Mesenchymal stem cell (in vitro differentiated cells and primary cell): ENCODE measurements at regions not wholly inside any gene's neighbourhood (a gene's known extent, or its start where the extent isn't known, plus 50 kb on each side); places are given as distances from the start of the nearest gene placed in this dataset.
"Not testable (repeated sequence)": the region's sequence is repeated elsewhere in the genome, so short reads cannot be mapped to it uniquely, and the experiment has no call there.

ENCODE experiments used
- DNase-seq: peaks from one replicate; pipeline ENCODE4 v3.0.0-alpha.2; 2013
- H2AFZ ChIP-seq: one replicate; pipeline ENCODE4 v1.6.1; 2013; ENCODE audit warnings: low read depth, mild to moderate bottlenecking, control low read depth, inconsistent platforms, low read length, moderate library complexity
- H2AK5ac ChIP-seq: 2 replicates; pipeline ENCODE4 v1.6.1; 2013; ENCODE audit warnings: low read length, moderate library complexity, mild to moderate bottlenecking, inconsistent platforms; ENCODE audit not compliant: severe bottlenecking
- H2BK120ac ChIP-seq: one replicate; pipeline ENCODE4 v1.6.1; 2013; ENCODE audit warnings: low read depth, mild to moderate bottlenecking, inconsistent platforms, low read length, moderate library complexity
- H2BK12ac ChIP-seq, 2 experiments: one replicate each; pipeline ENCODE4 v1.6.1; 2013; ENCODE audit warnings: inconsistent platforms in 2 of 2, low read length in 2 of 2, mild to moderate bottlenecking in 2 of 2, moderate library complexity in 2 of 2, control low read depth in 1 of 2
- H2BK15ac ChIP-seq: one replicate; pipeline ENCODE4 v1.6.1; 2013; ENCODE audit warnings: mild to moderate bottlenecking, low read depth, inconsistent platforms; ENCODE audit not compliant: poor library complexity, severe bottlenecking
- H2BK5ac ChIP-seq: 2 replicates; pipeline ENCODE4 v1.6.1; 2013; ENCODE audit warnings: low read depth, mild to moderate bottlenecking, low read length, control low read depth, inconsistent platforms; ENCODE audit not compliant: poor library complexity, severe bottlenecking
- H3K14ac ChIP-seq, 2 experiments: one replicate each; pipeline ENCODE4 v1.6.1; 2013; ENCODE audit warnings: inconsistent platforms in 2 of 2, low read length in 2 of 2, control low read depth in 1 of 2, mild to moderate bottlenecking in 1 of 2, moderate library complexity in 1 of 2
- H3K18ac ChIP-seq, 2 experiments: one replicate each; pipeline ENCODE4 v1.6.1; 2013; ENCODE audit warnings: inconsistent platforms in 2 of 2, low read length in 2 of 2, control low read depth in 1 of 2, low read depth in 1 of 2, mild to moderate bottlenecking in 1 of 2
- H3K23ac ChIP-seq, 2 experiments: one replicate each; pipeline ENCODE4 v1.6.1; 2013; ENCODE audit warnings: inconsistent platforms in 2 of 2, low read length in 2 of 2, mild to moderate bottlenecking in 2 of 2, moderate library complexity in 2 of 2, control low read depth in 1 of 2
- H3K27ac ChIP-seq: 2 replicates; pipeline ENCODE4 v1.5.1; 2013; ENCODE audit warnings: mild to moderate bottlenecking, moderate library complexity, low read length, control low read depth, inconsistent platforms; ENCODE audit not compliant: poor library complexity, severe bottlenecking
- H3K27me3 ChIP-seq, 2 experiments: 2 replicates each; pipeline versions ENCODE4 v1.6.1 to v1.7.0; 2013; ENCODE audit warnings: low read length in 2 of 2, mild to moderate bottlenecking in 2 of 2, moderate library complexity in 2 of 2, control low read depth in 1 of 2, inconsistent platforms in 1 of 2; ENCODE audit not compliant: control insufficient read depth in 1 of 2, insufficient read depth in 1 of 2
- H3K36me3 ChIP-seq, 2 experiments: 2 replicates each; pipeline versions ENCODE4 v1.6.1 to v1.7.0; 2013; ENCODE audit warnings: low read length in 2 of 2, control low read depth in 1 of 2, inconsistent platforms in 1 of 2, low read depth in 1 of 2, mild to moderate bottlenecking in 1 of 2; ENCODE audit not compliant: insufficient read depth in 2 of 2, control insufficient read depth in 1 of 2
- H3K4ac ChIP-seq, 2 experiments: one replicate each; pipeline ENCODE4 v1.6.1; 2013; ENCODE audit warnings: inconsistent platforms in 2 of 2, low read length in 2 of 2, mild to moderate bottlenecking in 2 of 2, moderate library complexity in 2 of 2, control low read depth in 1 of 2, low read depth in 1 of 2
- H3K4me1 ChIP-seq: 2 replicates; pipeline ENCODE4 v1.6.1; 2013; ENCODE audit warnings: low read depth, low read length, control low read depth; ENCODE audit not compliant: control insufficient read depth, insufficient read depth
- H3K4me2 ChIP-seq: 2 replicates; pipeline ENCODE4 v1.6.1; 2013; ENCODE audit warnings: low read length, mild to moderate bottlenecking, inconsistent platforms; ENCODE audit not compliant: poor library complexity, severe bottlenecking
- H3K4me3 ChIP-seq, 2 experiments: 2 replicates each; pipeline versions ENCODE4 v1.5.1 to v1.7.0; 2013; ENCODE audit warnings: low read length in 2 of 2, mild to moderate bottlenecking in 2 of 2, control low read depth in 1 of 2, low read depth in 1 of 2; ENCODE audit not compliant: insufficient read depth in 1 of 2
- H3K79me1 ChIP-seq: replicated peaks from 2 replicates; pipeline ENCODE4 v1.6.1; 2013; ENCODE audit warnings: mild to moderate bottlenecking, control low read depth, low read length, inconsistent platforms; ENCODE audit not compliant: poor library complexity, severe bottlenecking
- H3K9ac ChIP-seq: 2 replicates; pipeline ENCODE4 v1.7.0; 2013; ENCODE audit warnings: mild to moderate bottlenecking, low read length, moderate library complexity
- H3K9me3 ChIP-seq: 2 replicates; pipeline ENCODE4 v1.7.0; 2013; ENCODE audit warnings: mild to moderate bottlenecking, low read length; ENCODE audit not compliant: control insufficient read depth
- H4K8ac ChIP-seq: one replicate; pipeline ENCODE4 v1.6.1; 2013; ENCODE audit warnings: inconsistent platforms, mild to moderate bottlenecking, low read length, moderate library complexity
- H4K91ac ChIP-seq: one replicate; pipeline ENCODE4 v1.6.1; 2013; ENCODE audit warnings: mild to moderate bottlenecking, low read length, inconsistent platforms
- WGBS: methylation state at CpG from one replicate; pipeline ENCODE4 v1.1.7; 2013; ENCODE audit warnings: mixed read lengths; 5-methylcytosine and 5-hydroxymethylcytosine counted together

DNA sequence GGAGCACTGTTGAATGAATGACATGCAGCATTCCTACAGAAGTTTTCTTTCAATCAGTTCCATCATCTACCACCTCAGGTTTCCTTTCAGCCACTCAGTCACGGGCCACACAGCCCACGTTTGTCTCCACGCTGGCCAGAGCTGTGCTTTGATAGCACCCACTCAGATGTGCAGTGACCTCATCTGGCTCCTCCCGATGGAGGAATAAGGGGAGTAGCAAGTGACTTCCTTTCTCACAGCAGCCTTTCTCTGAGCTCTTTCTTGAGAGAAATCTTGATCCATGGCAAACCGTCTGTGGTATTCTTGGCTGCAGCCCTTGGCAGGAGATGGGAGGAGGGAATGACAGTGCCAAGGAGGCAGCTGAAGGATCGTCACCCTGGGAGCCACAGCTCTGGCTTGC lies 62.4 kb downstream of the HOXC4 start:
- 19% methylated on average over 6 of the region's 6 CpGs for WGBS
- not testable (repeated sequence) for H2BK12ac ChIP-seq, H3K18ac ChIP-seq, DNase-seq, H3K9me3 ChIP-seq, H3K4ac ChIP-seq, H2BK120ac ChIP-seq, H3K36me3 ChIP-seq, H3K4me1 ChIP-seq, H2AFZ ChIP-seq, H3K14ac ChIP-seq, H2AK5ac ChIP-seq, H2BK5ac ChIP-seq, H3K79me1 ChIP-seq, H3K23ac ChIP-seq, H2BK15ac ChIP-seq, H3K27ac ChIP-seq, H4K91ac ChIP-seq, H4K8ac ChIP-seq, H3K9ac ChIP-seq, H3K4me3 ChIP-seq, H3K4me2 ChIP-seq
- peaks cover 0 to 31% of the 10 kb centered on the region in 2 experiments for H3K27me3 ChIP-seq

DNA sequence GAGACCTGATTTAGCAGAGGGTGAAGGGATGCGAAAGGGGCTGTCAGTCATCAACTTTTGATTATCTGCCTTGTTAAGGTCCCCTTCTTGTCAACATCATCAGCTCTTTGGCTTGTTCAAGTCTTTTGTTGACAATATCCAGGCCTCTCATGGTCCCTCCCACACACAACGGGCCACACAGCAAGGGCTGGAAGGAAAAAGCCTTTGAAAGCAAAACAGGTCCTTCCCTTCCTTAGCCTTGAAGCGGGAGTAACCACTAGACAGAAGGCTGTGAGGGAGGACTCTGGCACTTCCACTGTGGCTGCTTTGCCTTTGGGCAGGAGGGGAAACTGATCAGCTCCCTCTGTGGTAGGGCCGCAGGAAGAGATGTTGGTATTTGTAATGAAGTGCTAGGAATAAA lies 63.8 kb downstream of the HOXC4 start:
- DNase-seq, result not testable (repeated sequence)

DNA sequence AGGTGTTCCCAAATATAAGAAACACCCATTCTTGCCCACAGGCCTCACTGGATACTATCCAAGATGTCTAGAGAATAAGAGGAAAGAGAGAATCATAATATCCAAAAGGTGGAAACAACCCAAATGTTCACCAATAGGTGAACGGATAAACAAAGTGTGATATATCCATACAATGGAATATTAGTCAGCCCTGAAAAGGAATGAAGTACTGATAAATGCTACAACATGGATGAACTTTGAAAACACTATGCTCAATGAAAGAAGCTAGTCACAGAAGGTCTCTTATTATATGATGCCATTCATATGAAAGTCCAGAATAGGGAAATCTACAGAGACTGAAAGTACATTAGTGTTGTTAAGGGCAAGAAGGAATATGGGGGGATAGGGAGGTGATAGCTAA lies 65.4 kb downstream of the HOXC4 start:
- H3K27me3 ChIP-seq, result peaks cover 0 to 48% of the 10 kb centered on the region in 2 experiments
- not testable (repeated sequence) for H4K91ac ChIP-seq, H3K36me3 ChIP-seq, H2AFZ ChIP-seq, H2BK15ac ChIP-seq, H2BK120ac ChIP-seq, H3K79me1 ChIP-seq, H3K27ac ChIP-seq, H3K9ac ChIP-seq, H3K18ac ChIP-seq, H3K4me1 ChIP-seq, H3K4me3 ChIP-seq, H2AK5ac ChIP-seq, H3K4ac ChIP-seq, H3K23ac ChIP-seq, DNase-seq, H4K8ac ChIP-seq, H3K4me2 ChIP-seq, H2BK12ac ChIP-seq, H2BK5ac ChIP-seq, H3K14ac ChIP-seq, H3K9me3 ChIP-seq
- WGBS, result no CpG with 5 or more reads among the region's 1 CpG

More for the DNA sequence above, 63.8 kb downstream of the HOXC4 start:
- not testable (repeated sequence) for H3K79me1 ChIP-seq, H3K14ac ChIP-seq, H2BK15ac ChIP-seq, H4K8ac ChIP-seq, H3K23ac ChIP-seq, H3K4me1 ChIP-seq, H2AFZ ChIP-seq, H3K36me3 ChIP-seq, H3K4me2 ChIP-seq, H3K9ac ChIP-seq, H3K9me3 ChIP-seq, H2BK120ac ChIP-seq, H3K18ac ChIP-seq, H3K4ac ChIP-seq, H4K91ac ChIP-seq, H2AK5ac ChIP-seq, H2BK12ac ChIP-seq, H2BK5ac ChIP-seq, H3K27ac ChIP-seq, H3K4me3 ChIP-seq
- H3K27me3 ChIP-seq, result peaks cover 0 to 35% of the 10 kb centered on the region in 2 experiments
- WGBS, result 16% methylated on average over 3 of the region's 4 CpGs

DNA sequence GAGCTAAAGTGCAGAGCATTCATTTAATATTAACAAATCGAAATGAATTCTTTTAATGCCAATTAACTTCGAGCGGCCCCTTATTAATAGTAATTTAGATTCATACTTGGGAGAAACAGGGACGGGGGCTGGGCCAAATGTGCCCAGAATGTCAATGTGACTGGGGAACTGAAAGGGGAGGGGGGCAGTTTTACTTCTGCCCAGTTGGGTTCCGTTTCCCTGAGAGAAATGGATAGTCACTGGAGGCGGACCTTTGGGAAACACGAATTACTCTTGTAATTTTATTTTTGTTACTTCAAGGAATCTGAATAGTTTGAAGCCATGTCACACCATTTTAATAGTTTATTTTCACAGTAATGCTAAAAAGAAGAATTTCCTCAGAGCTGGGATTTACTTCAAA lies 64.8 kb downstream of the SMUG1 start:
- H3K9me3 ChIP-seq, H2AK5ac ChIP-seq, H2BK120ac ChIP-seq, H2AFZ ChIP-seq, H3K9ac ChIP-seq, H3K79me1 ChIP-seq, H3K4me2 ChIP-seq, H3K4ac ChIP-seq, H2BK15ac ChIP-seq, H3K18ac ChIP-seq, H3K14ac ChIP-seq, DNase-seq, H4K91ac ChIP-seq, H3K23ac ChIP-seq, H4K8ac ChIP-seq, H2BK12ac ChIP-seq, H3K4me3 ChIP-seq, H3K36me3 ChIP-seq, H3K27ac ChIP-seq, H2BK5ac ChIP-seq: not testable (repeated sequence)
- WGBS, result 42% methylated on average over 5 of the region's 7 CpGs
- Histone ChIP-seq H3K27me3 (peaks cover 0 to 62% of the 10 kb centered on the region in 2 experiments), H3K4me1 (peaks cover 12% of the 10 kb centered on the region)
